ENCODE measurements at regions not wholly inside any gene's neighbourhood (a gene's known extent, or its start where the extent isn't known, plus 50 kb on each side); places are given as distances from the start of the nearest gene placed in this dataset.

- intact Hi-C loops (cut with micrococcal nuclease; ENCODE audit: unreplicated experiment): no loop called here
- no peak overlapping the region for H3K4me3 ChIP-seq (ENCODE audit: low read depth, low read length, poor library complexity, severe bottlenecking)
- H2AFZ ChIP-seq (ENCODE audit: low read length): no peak overlapping the region
- H3K4me2 ChIP-seq (ENCODE audit: low read length): no peak overlapping the region
- H3K36me3 ChIP-seq (ENCODE audit: insufficient read depth, low read length): no peaks in the 10 kb centered on the region
- BruUV-seq (replicated peaks): no TSS peak
- CTCF ChIA-PET (ENCODE audit: unreplicated experiment): no interaction called here
- no peaks in the 10 kb centered on the region for H4K20me1 ChIP-seq (ENCODE audit: insufficient read depth, low read length)
- no peak for DNase-seq (ENCODE audit: low spot score)
- no peaks in the 10 kb centered on the region for H3K9me2 ChIP-seq (ENCODE audit: insufficient read depth, low read length)
- no peaks in the 10 kb centered on the region for H3K4me1 ChIP-seq (ENCODE audit: insufficient read depth, low read length, poor library complexity, severe bottlenecking)
- no peak for TF ChIP-seq EZH2phosphoT487 (IDR thresholded peaks at IDR 0.05; ENCODE audit: borderline replicate concordance, low read depth, low read length)
- no peak for TF ChIP-seq CTCF (conservative IDR thresholded peaks at IDR 0.05; ENCODE audit: low read length)
- H3K9me3 ChIP-seq (ENCODE audit: low read length): no peaks in the 10 kb centered on the region
- no peaks in the 10 kb centered on the region for H3K79me2 ChIP-seq (ENCODE audit: insufficient read depth, low read depth, low read length)
- POLR2A ChIA-PET: no interaction called here
- no peak overlapping the region for H3K27ac ChIP-seq (ENCODE audit: low read depth, low read length, poor library complexity, severe bottlenecking)
These were observed 318.9 kb upstream of the GRAMD2B start for GRCh38 chr5:126104341-126104740.

GRCh38 chr5:126104951-126105350 lies 318.3 kb upstream of the GRAMD2B start:
- POLR2A ChIA-PET: no interaction called here
- Histone ChIP-seq H3K27ac (ENCODE audit: low read depth, low read length, poor library complexity, severe bottlenecking) (no peak overlapping the region), H3K4me1 (ENCODE audit: insufficient read depth, low read length, poor library complexity, severe bottlenecking) (no peaks in the 10 kb centered on the region), H3K9me3 (ENCODE audit: low read length) (no peaks in the 10 kb centered on the region), H3K36me3 (ENCODE audit: insufficient read depth, low read length) (no peaks in the 10 kb centered on the region), H4K20me1 (ENCODE audit: insufficient read depth, low read length) (no peaks in the 10 kb centered on the region), H3K4me2 (ENCODE audit: low read length) (no peak overlapping the region), H3K79me2 (ENCODE audit: insufficient read depth, low read depth, low read length) (no peaks in the 10 kb centered on the region), H3K4me3 (ENCODE audit: low read depth, low read length, poor library complexity, severe bottlenecking) (no peak overlapping the region), H3K9me2 (ENCODE audit: insufficient read depth, low read length) (no peaks in the 10 kb centered on the region), H2AFZ (ENCODE audit: low read length) (no peak overlapping the region)
- TF ChIP-seq EZH2phosphoT487 (IDR thresholded peaks at IDR 0.05; ENCODE audit: borderline replicate concordance, low read depth, low read length) (no peak), CTCF (conservative IDR thresholded peaks at IDR 0.05; ENCODE audit: low read length) (no peak)
- DNase-seq (ENCODE audit: low spot score): no peak
- CTCF ChIA-PET (ENCODE audit: unreplicated experiment): no interaction called here
- no TSS peak for BruUV-seq (replicated peaks)
- intact Hi-C loops (cut with micrococcal nuclease; ENCODE audit: unreplicated experiment): no loop called here

- DNase-seq (ENCODE audit: low spot score): no peak
- Histone ChIP-seq H3K27ac (ENCODE audit: low read depth, low read length, poor library complexity, severe bottlenecking) (no peak overlapping the region), H2AFZ (ENCODE audit: low read length) (no peak overlapping the region), H3K4me2 (ENCODE audit: low read length) (no peak overlapping the region), H4K20me1 (ENCODE audit: insufficient read depth, low read length) (no peaks in the 10 kb centered on the region), H3K4me3 (ENCODE audit: low read depth, low read length, poor library complexity, severe bottlenecking) (no peak overlapping the region), H3K9me3 (ENCODE audit: low read length) (no peaks in the 10 kb centered on the region), H3K9me2 (ENCODE audit: insufficient read depth, low read length) (no peaks in the 10 kb centered on the region), H3K79me2 (ENCODE audit: insufficient read depth, low read depth, low read length) (no peaks in the 10 kb centered on the region), H3K36me3 (ENCODE audit: insufficient read depth, low read length) (no peaks in the 10 kb centered on the region), H3K4me1 (ENCODE audit: insufficient read depth, low read length, poor library complexity, severe bottlenecking) (no peaks in the 10 kb centered on the region)
- CTCF ChIA-PET (ENCODE audit: unreplicated experiment): no interaction called here
- no TSS peak for BruUV-seq (replicated peaks)
- no peak for TF ChIP-seq EZH2phosphoT487 (IDR thresholded peaks at IDR 0.05; ENCODE audit: borderline replicate concordance, low read depth, low read length)
- intact Hi-C loops (cut with micrococcal nuclease; ENCODE audit: unreplicated experiment): no loop called here
- POLR2A ChIA-PET: no interaction called here
These were observed 317.2 kb upstream of the GRAMD2B start for GRCh38 chr5:126106029-126106428.
